Endothelial cell of umbilical vein (primary cell): ENCODE measurements at regions not wholly inside any gene's neighbourhood (a gene's known extent, or its start where the extent isn't known, plus 50 kb on each side); places are given as distances from the start of the nearest gene placed in this dataset.

Source experiments
- BruUV-seq: library from RNA; stranded (reverse); fragments of 400-500 nt; replicated peaks from 2 replicates; lab custom pipeline; 2021; lab: Mats Ljungman, UMichigan
- CTCF ChIA-PET: fragments of 300-600, 350-600 bp; sonication (Branson Sonifier 250); formaldehyde crosslinking; loops from one replicate; lab custom pipeline; 2021; ENCODE audit warnings: antibody characterized with exemption, inconsistent platforms; lab: Charles Lee
- POLR2A ChIA-PET: fragments of 300-600, 350-600 bp; sonication (Branson Sonifier 250); formaldehyde crosslinking; loops from one replicate; lab custom pipeline; 2021; ENCODE audit warnings: antibody characterized with exemption, inconsistent platforms; lab: Charles Lee
- DNase-seq: peaks from one replicate; pipeline ENCODE4 v3.0.0-alpha.2; 2011; ENCODE audit warnings: low read depth, low spot score
- FAIRE-seq: peaks from 2 replicates; lab custom pipeline; 2011; peaks lifted over from hg19 to GRCh38; lab: Jason Lieb, UNC
- H2AFZ ChIP-seq: 2 replicates; pipeline ENCODE4 v1.6.0; 2012; ENCODE audit warnings: low read depth, low read length, control low read depth, inconsistent platforms
- H3K27ac ChIP-seq: 2 replicates; pipeline ENCODE4 v1.5.1; 2011; ENCODE audit warnings: low read depth, mild to moderate bottlenecking, control low read depth, low read length, moderate library complexity; ENCODE audit not compliant: insufficient read depth
- H3K27me3 ChIP-seq, 2 experiments: 2 replicates each; pipeline versions ENCODE4 v1.6.0 to v1.6.1; 2011; ENCODE audit warnings: low read length in 2 of 2, mixed read lengths in 1 of 2; ENCODE audit not compliant: control insufficient read depth in 2 of 2, insufficient read depth in 2 of 2
- H3K36me3 ChIP-seq, 2 experiments: 2 replicates in 1 of 2; 3 replicates in 1 of 2; pipeline ENCODE4 v1.5.1; 2011; ENCODE audit warnings: low read length in 2 of 2, mild to moderate bottlenecking in 1 of 2, moderate library complexity in 1 of 2; ENCODE audit not compliant: control insufficient read depth in 2 of 2, insufficient read depth in 2 of 2; ENCODE audit errors: extremely low read depth in 1 of 2
- H3K4me1 ChIP-seq: 3 replicates; pipeline ENCODE4 v1.5.1; 2011; ENCODE audit warnings: mild to moderate bottlenecking, low read length; ENCODE audit not compliant: control insufficient read depth, insufficient read depth; ENCODE audit errors: extremely low read depth
- H3K4me2 ChIP-seq: 2 replicates; pipeline ENCODE4 v1.6.1; 2011; ENCODE audit warnings: low read length, control low read depth, mixed read lengths; ENCODE audit not compliant: insufficient read depth
- H3K4me3 ChIP-seq, 3 experiments: fragments of 200-600 bp in 1 of 3; sonication (generic), shearing (Covaris generic) in 1 of 3; replicated peaks in 1 of 3; 2 replicates each; pipeline ENCODE4 v1.5.1; 2011 to 2016; ENCODE audit warnings: control low read depth in 3 of 3, low read length in 3 of 3, mild to moderate bottlenecking in 2 of 3, inconsistent platforms in 1 of 3, low read depth in 1 of 3, moderate library complexity in 1 of 3; ENCODE audit not compliant: insufficient read depth in 1 of 3
- H3K79me2 ChIP-seq: 2 replicates; pipeline ENCODE4 v1.6.0; 2012; ENCODE audit warnings: low read length, inconsistent platforms; ENCODE audit not compliant: control insufficient read depth, insufficient read depth
- H3K9ac ChIP-seq: replicated peaks from 2 replicates; pipeline ENCODE3; 2011; ENCODE audit warnings: low read length, control low read depth; ENCODE audit not compliant: insufficient read depth; ENCODE audit errors: extremely low read depth
- H3K9me1 ChIP-seq: replicated peaks from 3 replicates; pipeline ENCODE4 v1.6.0; 2011; ENCODE audit warnings: mild to moderate bottlenecking, low read length; ENCODE audit not compliant: control insufficient read depth, insufficient read depth; ENCODE audit errors: extremely low read depth
- H3K9me3 ChIP-seq: replicated peaks from 2 replicates; pipeline ENCODE4 v1.5.1; 2012; ENCODE audit warnings: low read length, inconsistent platforms; ENCODE audit not compliant: control insufficient read depth, insufficient read depth
- H4K20me1 ChIP-seq: replicated peaks from 2 replicates; pipeline ENCODE3; 2011; ENCODE audit warnings: mild to moderate bottlenecking, low read length; ENCODE audit not compliant: control insufficient read depth, insufficient read depth; ENCODE audit errors: extremely low read depth
- CTCF ChIP-seq, 2 donors: IDR thresholded peaks; 1 replicate in 1 of 2; 2 replicates in 1 of 2; pipeline ENCODE4 v1.5.1; 2011; ENCODE audit warnings: low read length in 2 of 2, mild to moderate bottlenecking in 2 of 2, moderate library complexity in 2 of 2, control low read depth in 1 of 2, inconsistent platforms in 1 of 2, low read depth in 1 of 2; ENCODE audit not compliant: insufficient read depth in 1 of 2; ENCODE audit errors: extremely low read depth in 1 of 2
- EZH2 ChIP-seq: IDR thresholded peaks from 2 replicates; pipeline ENCODE4 v1.6.1; 2012; ENCODE audit warnings: borderline replicate concordance, low read depth, mild to moderate bottlenecking, moderate library complexity, low read length, inconsistent platforms; ENCODE audit not compliant: severe bottlenecking
- FOS ChIP-seq: IDR thresholded peaks from 2 replicates; pipeline ENCODE4 v1.6.1; 2011; ENCODE audit warnings: mild to moderate bottlenecking, low read length, moderate library complexity, borderline replicate concordance; ENCODE audit not compliant: insufficient read depth
- GATA2 ChIP-seq: IDR thresholded peaks from 2 replicates; pipeline ENCODE4 v1.7.0; 2011; ENCODE audit warnings: low read depth, mild to moderate bottlenecking, moderate library complexity, mixed read lengths, low read length; ENCODE audit not compliant: insufficient read length, insufficient read depth
- JUN ChIP-seq: IDR thresholded peaks from 2 replicates; pipeline ENCODE4 v1.6.1; 2011; ENCODE audit warnings: borderline replicate concordance, low read depth; ENCODE audit not compliant: insufficient read length, insufficient read depth
- MAX ChIP-seq: IDR thresholded peaks from 2 replicates; pipeline ENCODE4 v1.6.1; 2011; ENCODE audit not compliant: insufficient read depth, insufficient read length
- MYC ChIP-seq: IDR thresholded peaks from one replicate; pipeline ENCODE4 v1.6.1; 2011; ENCODE audit warnings: mild to moderate bottlenecking, low read depth, low read length
- POLR2A ChIP-seq: IDR thresholded peaks from 2 replicates; pipeline ENCODE4 v1.6.1; 2012; ENCODE audit warnings: low read depth, mild to moderate bottlenecking, control low read depth, low read length
- POLR2AphosphoS5 ChIP-seq: IDR thresholded peaks from 2 replicates; pipeline ENCODE4 v1.6.1; 2012; ENCODE audit warnings: low read depth, mild to moderate bottlenecking, control low read depth, low read length, moderate library complexity; ENCODE audit not compliant: insufficient read depth
- dilution Hi-C: fragments of 300-500 bp; cut with MboI; formaldehyde crosslinking; loops from one replicate; pipeline ENCODE4 v1.15.0; 2019; ENCODE audit warnings: low sequenced_read_pairs; ENCODE audit not compliant: extremely low pct_ligation_motif_present
- intact Hi-C: fragments of 100-400 bp; cut with micrococcal nuclease; formaldehyde crosslinking; loops from one replicate; pipeline ENCODE4 v1.10.0; 2022

- no TSS peak for BruUV-seq
- H4K20me1 ChIP-seq: no peaks in the 10 kb centered on the region
- CTCF ChIA-PET: no interaction called here
- H2AFZ ChIP-seq: no peak overlapping the region
- no peak for FAIRE-seq
- dilution Hi-C loops (no loop called here), intact Hi-C loops (no loop called here)
- H3K4me3 ChIP-seq: no peak overlapping the region
- H3K27me3 ChIP-seq: no peaks in the 10 kb centered on the region
- no peaks in the 10 kb centered on the region for H3K9me1 ChIP-seq
- H3K9ac ChIP-seq: no peak overlapping the region
- H3K4me2 ChIP-seq: no peak overlapping the region
- POLR2A ChIA-PET: no interaction called here
- no peaks in the 10 kb centered on the region for H3K79me2 ChIP-seq
- TF ChIP-seq GATA2: no peak
- no peak for TF ChIP-seq FOS
- TF ChIP-seq POLR2A: no peak
- TF ChIP-seq JUN: no peak
- no peak for TF ChIP-seq EZH2
- no peak for TF ChIP-seq MAX
- no peak for TF ChIP-seq MYC
- TF ChIP-seq POLR2AphosphoS5: no peak
- TF ChIP-seq CTCF (IDR thresholded peaks at IDR 0.05; ENCODE audit: extremely low read depth in 1 of 2, insufficient read depth in 1 of 2, low read depth in 1 of 2, low read length in 2 of 2): no peak
- DNase-seq: no peak
- H3K27ac ChIP-seq: no peak overlapping the region
- H3K36me3 ChIP-seq: no peaks in the 10 kb centered on the region
- H3K9me3 ChIP-seq: no peaks in the 10 kb centered on the region
- no peaks in the 10 kb centered on the region for H3K4me1 ChIP-seq
These were observed 121.1 kb downstream of the CENPW start for GRCh38 chr6:126461045-126461444.
